Panc1 (cell line): ENCODE measurements at regions not wholly inside any gene's neighbourhood (a gene's known extent, or its start where the extent isn't known, plus 50 kb on each side); places are given as distances from the start of the nearest gene placed in this dataset.
"Not testable (repeated sequence)": the region's sequence is repeated elsewhere in the genome, so short reads cannot be mapped to it uniquely, and the experiment has no call there.

Experiments
- ATAC-seq: fragments of 200-7000 bp; cut with Tn5 transposase; 2 replicates; pipeline ENCODE4 v1.9.1; 2020; ENCODE audit warnings: mild to moderate bottlenecking, moderate library complexity
- BruUV-seq: library from RNA; stranded (reverse); fragments of 400-500 nt; replicated peaks from 2 replicates; lab custom pipeline; 2021; lab: Mats Ljungman, UMichigan
- CTCF ChIA-PET: fragments of 300-600 bp; sonication (Branson Sonifier 250); formaldehyde crosslinking; loops from one replicate; lab custom pipeline; 2022; ENCODE audit warnings: antibody characterized with exemption; lab: Charles Lee
- POLR2A ChIA-PET: fragments of 300-600 bp; sonication (Branson Sonifier 250); formaldehyde crosslinking; loops from one replicate; lab custom pipeline; 2022; ENCODE audit warnings: antibody characterized with exemption; lab: Charles Lee
- DNase-seq: peaks from one replicate; pipeline ENCODE4 v3.0.0-alpha.2; 2010; ENCODE audit warnings: low read depth, low spot score
- H3K27ac ChIP-seq: 2 replicates; pipeline ENCODE4 v1.5.1; 2011; ENCODE audit warnings: mild to moderate bottlenecking, low read length, inconsistent platforms
- H3K27me3 ChIP-seq: fragments of 200-500 bp; sonication (Bioruptor generic); 2 replicates; pipeline ENCODE4 v1.6.0; 2014; ENCODE audit warnings: low read length, inconsistent platforms; ENCODE audit not compliant: control insufficient read depth, insufficient read depth
- H3K36me3 ChIP-seq: fragments of 200-500 bp; sonication (Bioruptor generic); 2 replicates; pipeline ENCODE4 v1.5.1; 2014; ENCODE audit warnings: inconsistent platforms, mild to moderate bottlenecking, low read length, moderate library complexity; ENCODE audit not compliant: control insufficient read depth, insufficient read depth
- H3K4me1 ChIP-seq: 2 replicates; pipeline ENCODE4 v1.5.1; 2011; ENCODE audit warnings: inconsistent platforms, mild to moderate bottlenecking, low read length, moderate library complexity; ENCODE audit not compliant: control insufficient read depth, insufficient read depth
- H3K4me3 ChIP-seq, 2 experiments: 2 replicates each; pipeline ENCODE4 v1.5.1; 2011 to 2012; ENCODE audit warnings: low read depth in 2 of 2, low read length in 2 of 2, mild to moderate bottlenecking in 2 of 2, inconsistent platforms in 1 of 2, moderate library complexity in 1 of 2
- H3K9me3 ChIP-seq: fragments of 200-500 bp; sonication (Bioruptor generic); 2 replicates; pipeline ENCODE4 v1.5.1; 2014; ENCODE audit warnings: low read depth, mild to moderate bottlenecking, inconsistent platforms, low read length, moderate library complexity; ENCODE audit not compliant: control insufficient read depth, insufficient read depth
- in situ Hi-C: cut with HindIII; loops from 2 replicates; pipeline ENCODE4 v1.10.0; 2016; ENCODE audit warnings: low sequenced_read_pairs, low pct_unique_long_range_greater_than_20kb
- intact Hi-C: fragments of 100-400 bp; cut with micrococcal nuclease; formaldehyde crosslinking; loops from one replicate; pipeline ENCODE4 v1.10.0; 2022; ENCODE audit not compliant: unreplicated experiment

- H3K36me3 ChIP-seq, H3K27ac ChIP-seq, in situ Hi-C loops, ATAC-seq, H3K4me1 ChIP-seq, POLR2A ChIA-PET, BruUV-seq, intact Hi-C loops, DNase-seq, H3K4me3 ChIP-seq, H3K27me3 ChIP-seq, H3K9me3 ChIP-seq, CTCF ChIA-PET: not testable (repeated sequence)
Observed at GRCh38 chr20:30632773-30633172, 624.7 kb upstream of the DEFB115 start.

GRCh38 chr20:30641522-30641921 is 615.9 kb upstream of the DEFB115 start:
- H3K4me3 ChIP-seq, POLR2A ChIA-PET, H3K9me3 ChIP-seq, H3K27me3 ChIP-seq, in situ Hi-C loops, intact Hi-C loops, BruUV-seq, CTCF ChIA-PET, H3K27ac ChIP-seq, DNase-seq, H3K4me1 ChIP-seq, ATAC-seq, H3K36me3 ChIP-seq: not testable (repeated sequence)

DNA sequence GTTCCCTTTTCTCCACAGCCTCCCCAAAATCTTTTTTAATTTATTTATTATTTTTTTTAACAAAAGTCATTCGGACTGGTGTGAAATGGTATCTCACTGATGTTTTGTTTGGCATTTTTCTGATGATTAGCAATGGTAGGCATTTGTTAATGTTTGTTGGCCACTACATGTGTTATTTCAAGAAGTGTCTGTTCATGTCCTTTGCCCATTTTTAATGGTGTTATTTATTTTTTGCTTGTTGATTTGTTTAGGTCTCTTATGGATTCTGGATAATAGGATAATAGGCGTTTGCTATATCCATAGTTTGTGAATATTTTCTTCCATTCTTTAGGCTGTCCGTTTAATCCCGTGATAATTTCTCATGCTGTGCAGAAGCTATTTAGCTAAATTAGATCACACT is 596.5 kb upstream of the DEFB115 start:
- CTCF ChIA-PET, intact Hi-C loops, H3K4me1 ChIP-seq, H3K9me3 ChIP-seq, BruUV-seq, in situ Hi-C loops, H3K27ac ChIP-seq, POLR2A ChIA-PET, H3K4me3 ChIP-seq, H3K36me3 ChIP-seq, H3K27me3 ChIP-seq, DNase-seq, ATAC-seq: not testable (repeated sequence)

GRCh38 chr20:30668418-30668817 is 589.0 kb upstream of the DEFB115 start:
- H3K4me3 ChIP-seq, ATAC-seq, CTCF ChIA-PET, DNase-seq, POLR2A ChIA-PET, H3K4me1 ChIP-seq, H3K36me3 ChIP-seq, H3K27me3 ChIP-seq, H3K9me3 ChIP-seq, H3K27ac ChIP-seq, BruUV-seq, in situ Hi-C loops, intact Hi-C loops: not testable (repeated sequence)

DNA sequence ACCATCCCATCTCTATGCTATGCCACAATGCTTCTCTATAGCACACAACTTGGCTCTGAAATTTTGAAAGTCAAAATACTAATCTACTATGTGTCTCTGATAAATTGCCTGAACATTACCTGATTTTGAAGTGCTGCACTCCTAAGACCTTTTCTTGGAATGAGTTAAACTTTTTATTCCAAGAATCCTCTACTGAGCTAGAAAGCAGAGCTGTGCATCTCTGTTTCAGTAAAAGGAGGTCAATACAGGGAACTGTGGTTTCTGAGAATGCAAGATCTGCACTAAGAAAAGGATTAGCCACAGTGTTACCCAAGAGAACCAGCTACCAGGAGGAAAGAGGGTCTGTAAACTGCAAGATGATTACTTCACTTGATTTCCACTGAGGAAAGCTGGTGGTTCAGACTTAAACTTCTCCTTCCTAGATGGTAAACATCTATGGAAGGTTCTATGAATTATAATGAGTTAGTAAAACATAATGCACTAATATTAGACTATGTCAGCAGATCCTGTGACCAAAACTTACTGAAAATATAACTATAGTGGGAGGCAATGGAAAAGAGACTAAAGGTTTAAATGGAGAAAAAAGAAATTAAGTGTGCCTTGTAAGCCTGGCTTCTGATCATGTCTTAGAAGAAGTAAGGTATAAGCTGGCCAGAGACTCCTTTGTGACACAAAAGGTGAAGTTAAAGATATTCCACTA is 588.0 kb upstream of the DEFB115 start:
- in situ Hi-C loops, H3K4me1 ChIP-seq, intact Hi-C loops, ATAC-seq, DNase-seq, H3K4me3 ChIP-seq, CTCF ChIA-PET, POLR2A ChIA-PET, H3K27ac ChIP-seq, H3K36me3 ChIP-seq, H3K9me3 ChIP-seq, H3K27me3 ChIP-seq, BruUV-seq: not testable (repeated sequence)

DNA sequence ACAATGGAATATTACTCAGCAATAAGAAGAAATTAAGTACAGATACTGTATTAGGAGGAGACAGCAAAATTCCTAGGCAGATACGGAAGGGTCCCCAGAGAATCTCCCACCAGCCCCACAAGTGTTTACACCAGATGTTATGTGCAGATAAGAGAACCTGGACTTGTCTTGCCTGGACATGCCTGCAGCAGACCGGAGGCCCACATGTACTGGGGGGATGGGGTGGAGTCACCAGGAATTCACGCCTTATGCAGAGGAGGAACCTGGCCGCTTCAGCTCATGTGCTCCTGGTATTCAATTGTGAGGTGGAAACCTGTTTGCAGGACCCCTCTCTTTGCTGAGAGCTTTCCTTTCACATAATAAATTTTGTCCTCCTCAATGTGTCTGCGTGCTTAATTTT is 586.3 kb upstream of the DEFB115 start:
- H3K27me3 ChIP-seq, intact Hi-C loops, H3K4me1 ChIP-seq, DNase-seq, BruUV-seq, ATAC-seq, CTCF ChIA-PET, H3K36me3 ChIP-seq, H3K4me3 ChIP-seq, H3K27ac ChIP-seq, H3K9me3 ChIP-seq, in situ Hi-C loops, POLR2A ChIA-PET: not testable (repeated sequence)

- H3K27me3 ChIP-seq, H3K36me3 ChIP-seq, ATAC-seq, POLR2A ChIA-PET, H3K9me3 ChIP-seq, in situ Hi-C loops, intact Hi-C loops, BruUV-seq, H3K4me1 ChIP-seq, DNase-seq, H3K27ac ChIP-seq, H3K4me3 ChIP-seq: not testable (repeated sequence)
- CTCF ChIA-PET = interaction anchor here (0.6 kb wide), 1 partner anchor 8 kb away, joined by 3 read pairs; no protein-coding TSS in a partner anchor
Observed at GRCh38 chr20:30675988-30676564, 581.4 kb upstream of the DEFB115 start.
